GM10266 (cell line): ENCODE measurements at regions not wholly inside any gene's neighbourhood (a gene's known extent, or its start where the extent isn't known, plus 50 kb on each side); places are given as distances from the start of the nearest gene placed in this dataset.

ENCODE experiments used
- DNase-seq: peaks from one replicate; pipeline ENCODE4 v3.0.0; 2012; ENCODE audit errors: extremely low spot score
- CTCF ChIP-seq: IDR thresholded peaks from 2 replicates; pipeline ENCODE4 v1.5.1; 2012; ENCODE audit warnings: mild to moderate bottlenecking, low read depth; ENCODE audit not compliant: control insufficient read depth, insufficient read depth; ENCODE audit errors: missing control alignments

GRCh38 chr2:45211636-45212035 is 202.4 kb upstream of the SIX2 start:
- no peak for TF ChIP-seq CTCF
- no peak for DNase-seq

GRCh38 chr2:45210462-45211195 is 201.4 kb upstream of the SIX2 start:
- no peak for TF ChIP-seq CTCF
- DNase-seq: no peak

- no peak for TF ChIP-seq CTCF
- DNase-seq: no peak
These were observed 200.6 kb upstream of the SIX2 start for GRCh38 chr2:45209875-45210274.

GRCh38 chr2:45209302-45209701 is 200.1 kb upstream of the SIX2 start:
- no peak for TF ChIP-seq CTCF
- DNase-seq: no peak

- DNase-seq: no peak
- TF ChIP-seq CTCF: no peak
These were observed 197.8 kb upstream of the SIX2 start for GRCh38 chr2:45207101-45207500.

GRCh38 chr2:45205985-45206384 is 196.7 kb upstream of the SIX2 start:
- TF ChIP-seq CTCF: no peak
- DNase-seq: no peak

GRCh38 chr2:45205480-45205879 is 196.2 kb upstream of the SIX2 start:
- no peak for TF ChIP-seq CTCF
- DNase-seq: no peak
